Kidney (tissue), 13 donors: ENCODE measurements at regions not wholly inside any gene's neighbourhood (a gene's known extent, or its start where the extent isn't known, plus 50 kb on each side); places are given as distances from the start of the nearest gene placed in this dataset.

Source experiments
- DNase-seq, 5 donors: peaks; one replicate each; pipeline ENCODE4 v3.0.0-alpha.2; 2013 to 2020
- FAIRE-seq: peaks from 2 replicates; lab custom pipeline; 2012; peaks lifted over from hg19 to GRCh38; lab: Jason Lieb, UNC
- H3K27ac ChIP-seq, 2 donors: one replicate each; pipeline ENCODE4 v1.7.0; 2013; ENCODE audit warnings: low read depth in 2 of 2, low read length in 2 of 2, inconsistent platforms in 1 of 2
- H3K27me3 ChIP-seq: one replicate; pipeline ENCODE4 v1.7.1; 2013; ENCODE audit warnings: low read length, inconsistent platforms; ENCODE audit not compliant: control insufficient read depth, insufficient read depth
- H3K36me3 ChIP-seq, 3 donors: one replicate each; pipeline versions ENCODE4 v1.7.0 to v1.7.1; 2013; ENCODE audit warnings: low read length in 3 of 3, control low read depth in 1 of 3, inconsistent platforms in 1 of 3; ENCODE audit not compliant: insufficient read depth in 3 of 3, control insufficient read depth in 2 of 3
- H3K4me1 ChIP-seq, 3 donors: one replicate each; pipeline versions ENCODE4 v1.7.0 to v1.7.1; 2013; ENCODE audit warnings: low read length in 3 of 3, inconsistent platforms in 1 of 3, low read depth in 1 of 3; ENCODE audit not compliant: control insufficient read depth in 2 of 3, insufficient read depth in 2 of 3
- H3K4me3 ChIP-seq, 3 donors: one replicate each; pipeline versions ENCODE4 v1.7.0 to v1.8.1; 2013; ENCODE audit warnings: low read length in 3 of 3, control low read depth in 1 of 3, inconsistent platforms in 1 of 3
- H3K9ac ChIP-seq, 3 donors: one replicate each; pipeline versions ENCODE4 v1.7.0 to v1.7.1; 2013; ENCODE audit warnings: low read length in 3 of 3, control low read depth in 1 of 3, inconsistent platforms in 1 of 3
- H3K9me3 ChIP-seq, 3 donors: one replicate each; pipeline versions ENCODE4 v1.7.0 to v1.7.1; 2013; ENCODE audit warnings: low read length in 3 of 3, control low read depth in 1 of 3, inconsistent platforms in 1 of 3; ENCODE audit not compliant: control insufficient read depth in 2 of 3, insufficient read depth in 1 of 3
- CTCF ChIP-seq: IDR thresholded peaks from 3 replicates; pipeline ENCODE4 v1.5.1; 2012; ENCODE audit warnings: mild to moderate bottlenecking, moderate library complexity, borderline replicate concordance; ENCODE audit not compliant: insufficient read depth; ENCODE audit errors: extremely low read depth
- intact Hi-C: fragments of 100-400 bp; cut with DNase I; formaldehyde crosslinking; loops from one replicate; pipeline ENCODE4 v1.11.1; 2022
- donor health status: control.
- donor health status: control.
- donor health status: control.
- donor health status: control.
- donor health status: control.
- donor health status: DM: yes; HTN: yes; CAD: no.
- donor health status: Normal renal cell carcinoma (clear cell type).

- DNase-seq (peak in 4 of 5 donors; percentile 50 to 91 (median 67)), FAIRE-seq (no peak)
- no peaks in the 10 kb centered on the region for H3K9me3 ChIP-seq
- peaks cover 8 to 13% (median 9%) of the 10 kb centered on the region in 3 donors for H3K4me1 ChIP-seq
- H3K27me3 ChIP-seq, result no peaks in the 10 kb centered on the region
- peak overlapping the region in 1 of 3 donors; percentile 54 for H3K4me3 ChIP-seq
- peak overlapping the region; percentile 74 to 75 for H3K27ac ChIP-seq
- intact Hi-C loops, result no loop called here
- H3K9ac ChIP-seq, result peak overlapping the region in 2 of 3 donors; percentile 2 to 71
- H3K36me3 ChIP-seq, result no peaks in the 10 kb centered on the region
- TF ChIP-seq CTCF, result no peak
Measured at GRCh38 chr2:64203131-64203857, 59.1 kb upstream of the PELI1 start.

- intact Hi-C loops, result no loop called here
- Histone ChIP-seq H3K9ac (peak overlapping the region in 2 of 3 donors; percentile 46 to 71), H3K36me3 (no peaks in the 10 kb centered on the region), H3K27ac (peak overlapping the region; percentile 74 to 75), H3K9me3 (no peaks in the 10 kb centered on the region), H3K4me1 (peaks cover 8 to 13% (median 9%) of the 10 kb centered on the region in 3 donors), H3K4me3 (peak overlapping the region in 2 of 3 donors; percentile 54), H3K27me3 (no peaks in the 10 kb centered on the region)
- DNase-seq (peak in 4 of 5 donors; percentile 38 to 65 (median 44)), FAIRE-seq (no peak)
- no peak for TF ChIP-seq CTCF
Measured at GRCh38 chr2:64203858-64204632, 59.8 kb upstream of the PELI1 start.

GRCh38 chr2:64204703-64205102 lies 60.5 kb upstream of the PELI1 start:
- TF ChIP-seq CTCF, result no peak
- H3K9me3 ChIP-seq, result no peaks in the 10 kb centered on the region
- no peak for FAIRE-seq
- no peaks in the 10 kb centered on the region for H3K36me3 ChIP-seq
- peak overlapping the region in 1 of 3 donors; percentile 54 for H3K4me3 ChIP-seq
- DNase-seq, result peak in 2 of 5 donors; percentile 43 to 46
- no peak overlapping the region for H3K9ac ChIP-seq
- peak overlapping the region; percentile 74 to 75 for H3K27ac ChIP-seq
- H3K4me1 ChIP-seq, result peaks cover 8 to 13% (median 9%) of the 10 kb centered on the region in 3 donors
- no peaks in the 10 kb centered on the region for H3K27me3 ChIP-seq
- intact Hi-C loops, result no loop called here
